Prostate gland (tissue), 2 donors: ENCODE measurements at regions not wholly inside any gene's neighbourhood (a gene's known extent, or its start where the extent isn't known, plus 50 kb on each side); places are given as distances from the start of the nearest gene placed in this dataset.

Experiments used
- DNase-seq: peaks from one replicate; pipeline ENCODE4 v3.0.0-alpha.2; 2019; ENCODE audit warnings: low spot score
- H3K27ac ChIP-seq, 2 donors: fragments of 200-600 bp; sonication (generic); 2 replicates each; pipeline ENCODE4 v1.5.1; 2017 to 2019
- H3K27me3 ChIP-seq: fragments of 200-600 bp; sonication (generic); replicated peaks from 2 replicates; pipeline ENCODE4 v1.5.1; 2019; ENCODE audit not compliant: insufficient read depth
- H3K36me3 ChIP-seq, 2 donors: fragments of 200-600 bp; sonication (generic); 1 replicate in 1 of 2; 2 replicates in 1 of 2; pipeline versions ENCODE4 v1.5.1 to v1.8.1; 2017 to 2019
- H3K4me1 ChIP-seq: fragments of 200-600 bp; sonication (generic); replicated peaks from 2 replicates; pipeline ENCODE4 v1.5.1; 2019
- H3K4me3 ChIP-seq, 2 donors: fragments of 200-600 bp; sonication (generic); 2 replicates each; pipeline ENCODE4 v1.5.1; 2017 to 2019
- H3K9me3 ChIP-seq: fragments of 200-600 bp; sonication (generic); 2 replicates; pipeline ENCODE4 v1.5.1; 2017
- CTCF ChIP-seq, 4 experiments: fragments of 200-600 bp in 2 of 4; fragments of 450-650 bp in 2 of 4; sonication (generic) in 2 of 4; IDR thresholded peaks; 1 replicate in 3 of 4; 2 replicates in 1 of 4; pipeline ENCODE4 v1.5.1; 2016 to 2019; ENCODE audit warnings: antibody characterized with exemption in 4 of 4, mild to moderate bottlenecking in 2 of 4, moderate library complexity in 2 of 4
- POLR2A ChIP-seq: fragments of 450-650 bp; IDR thresholded peaks from one replicate; pipeline ENCODE4 v1.6.1; 2016; ENCODE audit warnings: antibody characterized with exemption, mild to moderate bottlenecking
- POLR2AphosphoS5 ChIP-seq: sonication (generic); formaldehyde crosslinking; IDR thresholded peaks from one replicate; pipeline ENCODE4 v1.6.1; 2017; ENCODE audit warnings: antibody characterized with exemption
- WGBS: methylation state at CpG from one replicate; pipeline ENCODE4 v1.1.5; 2018; 5-methylcytosine and 5-hydroxymethylcytosine counted together
- intact Hi-C: fragments of 100-400 bp; cut with DNase I; formaldehyde crosslinking; loops from one replicate; pipeline ENCODE4 v1.14.2; 2022

DNA sequence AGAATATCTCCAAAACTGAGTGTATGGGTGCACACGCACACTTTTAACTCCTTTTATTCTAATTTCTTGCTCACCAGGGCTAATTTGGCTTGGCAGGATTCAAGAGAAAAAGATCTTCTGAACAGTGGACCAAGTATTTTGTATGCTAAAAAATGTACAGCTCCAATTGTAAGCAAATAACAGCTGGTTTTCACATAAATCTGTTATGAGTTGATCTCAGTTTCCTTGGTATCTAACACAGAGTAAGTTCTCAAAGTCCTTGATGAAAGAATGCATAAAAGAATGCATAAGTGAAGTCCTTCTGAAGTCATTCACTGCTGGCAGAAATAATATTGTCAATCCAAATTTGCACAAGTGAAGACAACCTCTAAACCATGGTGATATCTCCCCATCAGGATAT, 213.0 kb downstream of the OMA1 start:
- intact Hi-C loops, result no loop called here
- Histone ChIP-seq H3K4me1 (no peaks in the 10 kb centered on the region), H3K4me3 (no peak overlapping the region), H3K27me3 (no peaks in the 10 kb centered on the region), H3K27ac (no peak overlapping the region), H3K36me3 (no peaks in the 10 kb centered on the region), H3K9me3 (no peaks in the 10 kb centered on the region)
- TF ChIP-seq POLR2AphosphoS5 (no peak), CTCF (IDR thresholded peaks at IDR 0.05) (no peak), POLR2A (no peak)
- no peak for DNase-seq
- WGBS, result 97% methylated on average over 1 of the region's 1 CpG

DNA sequence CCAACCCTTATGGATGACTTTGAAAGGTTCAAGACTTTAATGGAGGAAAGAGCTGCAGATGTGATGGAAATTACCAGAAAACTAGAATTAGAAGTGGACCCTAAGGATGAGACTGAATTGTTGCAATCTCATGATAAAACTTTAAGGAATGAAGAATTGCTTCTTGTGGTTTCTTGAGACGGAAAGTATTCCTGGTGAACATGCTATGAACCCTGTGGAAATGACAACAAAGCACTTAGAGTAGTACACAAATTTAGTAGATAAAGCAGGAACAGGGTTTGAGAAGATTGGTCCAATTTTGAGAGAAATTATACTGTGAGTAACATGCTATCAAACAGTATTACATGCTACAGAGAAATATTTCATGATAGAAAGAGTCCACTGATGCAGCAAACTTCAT, 215.4 kb downstream of the OMA1 start:
- no peaks in the 10 kb centered on the region for H3K27me3 ChIP-seq

DNA sequence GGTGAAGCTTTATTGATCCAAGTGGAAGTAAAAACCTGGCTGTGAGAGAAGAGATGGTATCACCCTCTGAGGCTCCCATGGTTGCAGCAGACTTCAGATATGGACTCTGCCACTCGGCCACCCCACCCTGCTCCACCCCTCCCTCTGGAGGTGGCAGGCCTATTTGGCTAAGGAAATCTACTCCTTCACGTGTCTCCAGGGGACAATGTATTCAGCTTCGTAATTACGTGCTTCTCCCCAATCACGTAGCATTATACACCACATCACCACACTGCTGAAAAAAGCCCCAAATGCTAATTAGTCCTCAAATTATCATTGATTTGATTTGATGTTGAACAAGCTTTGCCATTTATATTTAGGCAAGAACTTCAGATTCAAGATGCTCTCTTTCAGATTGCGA, 220.7 kb downstream of the OMA1 start:
- no peak for DNase-seq
- TF ChIP-seq CTCF (IDR thresholded peaks at IDR 0.05) (no peak), POLR2A (no peak), POLR2AphosphoS5 (no peak)
- 70% methylated on average over 6 of the region's 6 CpGs for WGBS
- Histone ChIP-seq H3K4me1 (no peaks in the 10 kb centered on the region), H3K27me3 (no peaks in the 10 kb centered on the region), H3K4me3 (no peak overlapping the region), H3K27ac (no peak overlapping the region), H3K9me3 (no peaks in the 10 kb centered on the region), H3K36me3 (no peaks in the 10 kb centered on the region)
- intact Hi-C loops, result no loop called here

More for the DNA sequence above, 215.4 kb downstream of the OMA1 start:
- Histone ChIP-seq H3K4me1 (no peaks in the 10 kb centered on the region), H3K4me3 (no peak overlapping the region), H3K27ac (no peak overlapping the region), H3K9me3 (no peaks in the 10 kb centered on the region), H3K36me3 (no peaks in the 10 kb centered on the region)
- intact Hi-C loops, result no loop called here
- TF ChIP-seq POLR2A, result no peak
- no peak for TF ChIP-seq CTCF (IDR thresholded peaks at IDR 0.05)
- TF ChIP-seq POLR2AphosphoS5, result no peak
- no peak for DNase-seq
- whole genome bisulfite sequencing, result 100% methylated on average over 1 of the region's 1 CpG

DNA sequence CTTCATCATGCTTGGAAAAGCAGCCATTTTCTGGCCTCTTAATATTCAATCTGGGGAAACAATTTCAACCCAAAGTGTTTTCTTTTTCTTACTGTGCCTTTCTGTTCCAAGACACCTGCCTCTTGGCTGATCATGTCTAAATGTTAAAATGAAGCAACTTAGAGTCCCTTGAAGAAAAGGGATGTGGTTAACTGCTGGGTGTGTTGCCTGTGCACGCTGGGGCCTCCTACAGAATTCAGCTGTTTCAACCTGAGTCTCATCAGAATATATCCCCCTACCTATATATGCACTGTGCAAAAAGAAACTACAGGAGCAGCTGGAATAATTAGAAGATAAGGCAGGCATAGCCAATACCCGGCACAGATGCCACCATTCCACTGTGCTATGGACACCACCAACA, 222.0 kb downstream of the OMA1 start:
- Histone ChIP-seq H3K27ac (no peak overlapping the region), H3K4me3 (no peak overlapping the region), H3K36me3 (no peaks in the 10 kb centered on the region), H3K27me3 (no peaks in the 10 kb centered on the region), H3K9me3 (no peaks in the 10 kb centered on the region), H3K4me1 (no peaks in the 10 kb centered on the region)
- intact Hi-C loops, result no loop called here
- DNase-seq, result no peak
- TF ChIP-seq POLR2AphosphoS5 (no peak), POLR2A (no peak), CTCF (IDR thresholded peaks at IDR 0.05) (no peak)
- 79% methylated on average over 2 of the region's 2 CpGs for WGBS

DNA sequence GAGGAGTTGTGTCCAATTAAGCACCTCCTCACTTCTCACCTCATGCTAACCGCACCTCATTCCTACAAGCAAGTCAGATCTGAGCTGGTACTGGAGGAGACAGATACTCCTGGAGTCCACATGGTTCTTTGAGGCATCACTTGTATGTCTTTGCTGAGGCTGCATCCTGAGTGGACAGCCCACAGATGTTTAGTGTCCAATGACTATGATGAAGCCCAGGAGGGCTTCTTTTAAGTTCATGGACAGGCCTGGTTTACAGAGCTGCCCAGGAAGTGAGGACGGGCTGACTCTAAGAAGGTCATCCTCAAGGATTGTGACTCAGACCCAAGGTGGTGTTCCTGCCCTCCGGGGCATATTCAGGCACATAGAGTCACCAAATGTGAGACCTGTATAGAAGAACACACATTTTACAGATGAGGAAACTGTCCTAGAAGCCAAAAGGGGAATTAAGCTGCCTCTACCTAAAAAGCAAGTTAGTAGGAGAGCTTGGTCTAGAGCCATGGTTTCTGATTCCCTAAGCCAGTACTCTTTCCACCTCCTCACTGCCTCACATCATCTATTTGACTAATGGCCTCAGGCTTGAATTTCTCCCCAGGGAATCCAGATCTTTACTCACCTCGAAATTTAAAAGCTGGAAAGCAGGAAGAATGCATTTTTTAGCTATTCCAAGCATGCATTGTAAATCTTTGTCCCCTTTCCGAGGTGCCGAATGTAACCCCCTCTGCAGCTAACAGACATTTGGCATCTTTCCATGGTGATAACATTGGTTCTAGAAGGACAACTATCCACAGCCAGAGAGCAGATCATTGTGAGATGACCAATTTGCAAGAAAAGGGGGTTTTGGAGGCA, 228.1 kb downstream of the OMA1 start:
- TF ChIP-seq POLR2AphosphoS5 (no peak), CTCF (IDR thresholded peaks at IDR 0.05) (no peak), POLR2A (no peak)
- H3K27ac ChIP-seq, result no peak overlapping the region
- intact Hi-C loops, result no loop called here
- no peaks in the 10 kb centered on the region for H3K36me3 ChIP-seq
- H3K9me3 ChIP-seq, result no peaks in the 10 kb centered on the region
- H3K4me1 ChIP-seq, result no peaks in the 10 kb centered on the region
- 74% methylated on average over 6 of the region's 6 CpGs for WGBS
- no peak for DNase-seq
- H3K27me3 ChIP-seq, result no peaks in the 10 kb centered on the region
- no peak overlapping the region for H3K4me3 ChIP-seq
